Calu3 (cell line): ENCODE measurements at regions not wholly inside any gene's neighbourhood (a gene's known extent, or its start where the extent isn't known, plus 50 kb on each side); places are given as distances from the start of the nearest gene placed in this dataset.

Source experiments
- BruUV-seq: library from RNA; stranded (reverse); fragments of 400-500 nt; replicated peaks from 2 replicates; lab custom pipeline; 2021; lab: Mats Ljungman, UMichigan
- CTCF ChIA-PET: fragments of 300-600 bp; sonication (Branson Sonifier 250); formaldehyde crosslinking; loops from one replicate; lab custom pipeline; 2022; ENCODE audit warnings: antibody characterized with exemption; lab: Charles Lee
- DNase-seq: peaks from one replicate; pipeline ENCODE4 v3.0.0; 2022
- H3K27ac Mint-ChIP-seq: one replicate; pipeline ENCODE4 v1.8.0; 2022; ENCODE audit warnings: mixed read lengths; ENCODE audit not compliant: unreplicated experiment
- H3K27me3 Mint-ChIP-seq: one replicate; pipeline ENCODE4 v1.8.0; 2022; ENCODE audit warnings: mixed read lengths; ENCODE audit not compliant: unreplicated experiment
- H3K36me3 Mint-ChIP-seq: one replicate; pipeline ENCODE4 v1.8.0; 2022; ENCODE audit warnings: mild to moderate bottlenecking, moderate library complexity, mixed read lengths; ENCODE audit not compliant: insufficient read depth, unreplicated experiment
- H3K4me1 Mint-ChIP-seq: one replicate; pipeline ENCODE4 v1.8.0; 2022; ENCODE audit warnings: mild to moderate bottlenecking, low read depth, mixed read lengths; ENCODE audit not compliant: unreplicated experiment
- H3K4me3 Mint-ChIP-seq: one replicate; pipeline ENCODE4 v1.8.0; 2022; ENCODE audit warnings: mild to moderate bottlenecking, low read depth, moderate library complexity, mixed read lengths; ENCODE audit not compliant: unreplicated experiment
- H3K9me3 Mint-ChIP-seq: one replicate; pipeline ENCODE4 v1.8.0; 2022; ENCODE audit warnings: low read depth, mixed read lengths; ENCODE audit not compliant: unreplicated experiment
- CTCF ChIP-seq: fragments of 200-600 bp; IDR thresholded peaks from one replicate; pipeline ENCODE4 v1.8.0; 2022; ENCODE audit warnings: antibody characterized with exemption; ENCODE audit not compliant: unreplicated experiment
- intact Hi-C: fragments of 100-400 bp; cut with micrococcal nuclease; formaldehyde crosslinking; loops from one replicate; pipeline ENCODE4 v1.10.0; 2022; ENCODE audit not compliant: unreplicated experiment

GRCh38 chr7:69256634-69257081, 341.6 kb upstream of the AUTS2 start:
- CTCF ChIA-PET: no interaction called here

GRCh38 chr7:69257592-69257991, 340.7 kb upstream of the AUTS2 start:
- no peak overlapping the region for H3K4me3 Mint-ChIP-seq
- no peaks in the 10 kb centered on the region for H3K36me3 Mint-ChIP-seq
- H3K9me3 Mint-ChIP-seq: peaks cover 16% of the 10 kb centered on the region
- no peaks in the 10 kb centered on the region for H3K4me1 Mint-ChIP-seq
- CTCF ChIA-PET: no interaction called here
- no peak overlapping the region for H3K27ac Mint-ChIP-seq
- no TSS peak for BruUV-seq
- intact Hi-C loops: no loop called here
- no peaks in the 10 kb centered on the region for H3K27me3 Mint-ChIP-seq
- TF ChIP-seq CTCF: no peak
- DNase-seq: no peak

More at GRCh38 chr7:69256634-69257081, 341.6 kb upstream of the AUTS2 start:
- no TSS peak for BruUV-seq
- Mint-ChIP-seq H3K27me3 (no peaks in the 10 kb centered on the region), H3K36me3 (no peaks in the 10 kb centered on the region), H3K4me3 (no peak overlapping the region), H3K27ac (no peak overlapping the region), H3K4me1 (no peaks in the 10 kb centered on the region), H3K9me3 (peaks cover 16% of the 10 kb centered on the region)
- no peak for TF ChIP-seq CTCF
- intact Hi-C loops: no loop called here
- no peak for DNase-seq

GRCh38 chr7:69259445-69259844, 338.8 kb upstream of the AUTS2 start:
- no peak for DNase-seq
- no peaks in the 10 kb centered on the region for H3K36me3 Mint-ChIP-seq
- H3K9me3 Mint-ChIP-seq: peaks cover 15% of the 10 kb centered on the region
- no TSS peak for BruUV-seq
- H3K4me3 Mint-ChIP-seq: no peak overlapping the region
- intact Hi-C loops: no loop called here
- no peak for TF ChIP-seq CTCF
- CTCF ChIA-PET: no interaction called here
- no peaks in the 10 kb centered on the region for H3K27me3 Mint-ChIP-seq
- H3K27ac Mint-ChIP-seq: no peak overlapping the region
- H3K4me1 Mint-ChIP-seq: no peaks in the 10 kb centered on the region

GRCh38 chr7:69260023-69260422, 338.3 kb upstream of the AUTS2 start:
- H3K9me3 Mint-ChIP-seq: peaks cover 9% of the 10 kb centered on the region
- no TSS peak for BruUV-seq
- TF ChIP-seq CTCF: no peak
- H3K4me1 Mint-ChIP-seq: no peaks in the 10 kb centered on the region
- CTCF ChIA-PET: no interaction called here
- no peaks in the 10 kb centered on the region for H3K27me3 Mint-ChIP-seq
- intact Hi-C loops: no loop called here
- no peaks in the 10 kb centered on the region for H3K36me3 Mint-ChIP-seq
- H3K4me3 Mint-ChIP-seq: no peak overlapping the region
- DNase-seq: no peak
- no peak overlapping the region for H3K27ac Mint-ChIP-seq
